ENCODE measurements at regions not wholly inside any gene's neighbourhood (a gene's known extent, or its start where the extent isn't known, plus 50 kb on each side); places are given as distances from the start of the nearest gene placed in this dataset.

- TF ChIP-seq CTCF (IDR thresholded peaks at IDR 0.05), result no peak
- TF ChIP-seq POLR2AphosphoS5 (IDR thresholded peaks at IDR 0.05), result no peak
- TF ChIP-seq POLR2A (IDR thresholded peaks at IDR 0.05), result no peak
These were observed 104.9 kb downstream of the HSPH1 start for GRCh38 chr13:31056644-31057271.
